NB4 (cell line): ENCODE measurements at regions not wholly inside any gene's neighbourhood (a gene's known extent, or its start where the extent isn't known, plus 50 kb on each side); places are given as distances from the start of the nearest gene placed in this dataset.

Source experiments
- CTCF ChIP-seq: IDR thresholded peaks from one replicate; pipeline ENCODE4 v1.5.1; 2012; ENCODE audit warnings: low read depth, low read length
- POLR2A ChIP-seq: IDR thresholded peaks from 2 replicates; pipeline ENCODE4 v1.6.1; 2011; ENCODE audit warnings: mild to moderate bottlenecking; ENCODE audit not compliant: insufficient read length; ENCODE audit errors: extremely low read depth

- TF ChIP-seq POLR2A (no peak), CTCF (no peak)
Measured at GRCh38 chr18:9039441-9040071, 62.9 kb upstream of the NDUFV2 start.
